ENCODE measurements at regions not wholly inside any gene's neighbourhood (a gene's known extent, or its start where the extent isn't known, plus 50 kb on each side); places are given as distances from the start of the nearest gene placed in this dataset.

DNA sequence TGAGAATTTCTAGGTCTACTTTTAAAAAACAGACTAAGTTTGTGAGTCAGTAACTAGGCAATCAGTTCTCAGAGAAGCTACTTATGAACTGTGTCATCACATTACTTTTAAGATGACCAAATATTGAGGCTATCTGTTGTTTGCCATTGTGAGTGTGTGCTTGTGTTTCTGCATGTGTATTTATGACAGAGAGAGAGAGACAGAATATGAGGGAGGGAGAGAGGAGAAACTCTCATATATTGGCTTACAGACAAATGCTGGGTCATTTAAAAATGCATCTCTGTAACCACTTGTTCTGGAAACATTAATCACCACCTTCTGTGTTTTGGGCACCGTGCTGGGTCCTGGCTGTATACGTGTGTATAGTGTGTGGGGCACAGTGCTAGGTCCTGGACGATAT lies 161.5 kb upstream of the FRMD6 start:
- TF ChIP-seq, protein P1, sequence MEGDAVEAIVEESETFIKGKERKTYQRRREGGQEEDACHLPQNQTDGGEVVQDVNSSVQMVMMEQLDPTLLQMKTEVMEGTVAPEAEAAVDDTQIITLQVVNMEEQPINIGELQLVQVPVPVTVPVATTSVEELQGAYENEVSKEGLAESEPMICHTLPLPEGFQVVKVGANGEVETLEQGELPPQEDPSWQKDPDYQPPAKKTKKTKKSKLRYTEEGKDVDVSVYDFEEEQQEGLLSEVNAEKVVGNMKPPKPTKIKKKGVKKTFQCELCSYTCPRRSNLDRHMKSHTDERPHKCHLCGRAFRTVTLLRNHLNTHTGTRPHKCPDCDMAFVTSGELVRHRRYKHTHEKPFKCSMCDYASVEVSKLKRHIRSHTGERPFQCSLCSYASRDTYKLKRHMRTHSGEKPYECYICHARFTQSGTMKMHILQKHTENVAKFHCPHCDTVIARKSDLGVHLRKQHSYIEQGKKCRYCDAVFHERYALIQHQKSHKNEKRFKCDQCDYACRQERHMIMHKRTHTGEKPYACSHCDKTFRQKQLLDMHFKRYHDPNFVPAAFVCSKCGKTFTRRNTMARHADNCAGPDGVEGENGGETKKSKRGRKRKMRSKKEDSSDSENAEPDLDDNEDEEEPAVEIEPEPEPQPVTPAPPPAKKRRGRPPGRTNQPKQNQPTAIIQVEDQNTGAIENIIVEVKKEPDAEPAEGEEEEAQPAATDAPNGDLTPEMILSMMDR (IDR thresholded peaks at IDR 0.05; ENCODE audit: poor library complexity, severe bottlenecking), result no peak
- TF ChIP-seq RAD21 (conservative IDR thresholded peaks at IDR 0.05), result no peak
- TF ChIP-seq, protein P2, sequence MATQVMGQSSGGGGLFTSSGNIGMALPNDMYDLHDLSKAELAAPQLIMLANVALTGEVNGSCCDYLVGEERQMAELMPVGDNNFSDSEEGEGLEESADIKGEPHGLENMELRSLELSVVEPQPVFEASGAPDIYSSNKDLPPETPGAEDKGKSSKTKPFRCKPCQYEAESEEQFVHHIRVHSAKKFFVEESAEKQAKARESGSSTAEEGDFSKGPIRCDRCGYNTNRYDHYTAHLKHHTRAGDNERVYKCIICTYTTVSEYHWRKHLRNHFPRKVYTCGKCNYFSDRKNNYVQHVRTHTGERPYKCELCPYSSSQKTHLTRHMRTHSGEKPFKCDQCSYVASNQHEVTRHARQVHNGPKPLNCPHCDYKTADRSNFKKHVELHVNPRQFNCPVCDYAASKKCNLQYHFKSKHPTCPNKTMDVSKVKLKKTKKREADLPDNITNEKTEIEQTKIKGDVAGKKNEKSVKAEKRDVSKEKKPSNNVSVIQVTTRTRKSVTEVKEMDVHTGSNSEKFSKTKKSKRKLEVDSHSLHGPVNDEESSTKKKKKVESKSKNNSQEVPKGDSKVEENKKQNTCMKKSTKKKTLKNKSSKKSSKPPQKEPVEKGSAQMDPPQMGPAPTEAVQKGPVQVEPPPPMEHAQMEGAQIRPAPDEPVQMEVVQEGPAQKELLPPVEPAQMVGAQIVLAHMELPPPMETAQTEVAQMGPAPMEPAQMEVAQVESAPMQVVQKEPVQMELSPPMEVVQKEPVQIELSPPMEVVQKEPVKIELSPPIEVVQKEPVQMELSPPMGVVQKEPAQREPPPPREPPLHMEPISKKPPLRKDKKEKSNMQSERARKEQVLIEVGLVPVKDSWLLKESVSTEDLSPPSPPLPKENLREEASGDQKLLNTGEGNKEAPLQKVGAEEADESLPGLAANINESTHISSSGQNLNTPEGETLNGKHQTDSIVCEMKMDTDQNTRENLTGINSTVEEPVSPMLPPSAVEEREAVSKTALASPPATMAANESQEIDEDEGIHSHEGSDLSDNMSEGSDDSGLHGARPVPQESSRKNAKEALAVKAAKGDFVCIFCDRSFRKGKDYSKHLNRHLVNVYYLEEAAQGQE (IDR thresholded peaks at IDR 0.05; ENCODE audit: borderline replicate concordance), result no peak
- no peak for TF ChIP-seq POLR2AphosphoS5 (IDR thresholded peaks at IDR 0.05)
- TF ChIP-seq TAF1 (IDR thresholded peaks at IDR 0.05; ENCODE audit: low read depth), result no peak
